ENCODE measurements at regions not wholly inside any gene's neighbourhood (a gene's known extent, or its start where the extent isn't known, plus 50 kb on each side); places are given as distances from the start of the nearest gene placed in this dataset.

DNA sequence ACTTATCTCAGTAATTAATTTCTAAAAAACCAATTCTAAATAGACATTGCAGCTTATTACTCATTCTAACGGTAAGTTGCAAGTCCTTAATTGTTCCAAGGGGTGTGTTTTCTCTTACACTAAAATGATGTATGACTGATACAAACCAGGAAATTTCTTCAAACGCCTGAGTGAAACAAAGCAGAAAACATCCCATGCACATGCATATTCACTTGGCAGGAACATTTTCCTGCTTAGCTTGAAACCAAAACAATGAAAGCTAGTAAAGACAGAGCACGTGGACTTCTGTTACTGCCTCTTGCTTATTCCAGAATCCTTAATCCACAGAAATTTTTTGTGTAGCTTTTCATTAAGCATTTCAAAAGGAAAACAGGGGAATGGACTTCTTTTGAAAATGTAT lies 187.7 kb downstream of the MTERF1 start:
- DNase-seq: peak in 1 of 2 donors; percentile 71
- H3K27ac ChIP-seq: no peak overlapping the region
- H3K9me3 ChIP-seq: no peaks in the 10 kb centered on the region
- no peak overlapping the region for H3K4me3 ChIP-seq
- WGBS, 5 donors: 26 to 49% (median 42%) methylated on average over 3 of the region's 3 CpGs
- no peaks in the 10 kb centered on the region for H3K36me3 ChIP-seq
- intact Hi-C loops (cut with DNase I; ENCODE audit: low total_unique reads): no loop called here
- no peaks in the 10 kb centered on the region for H3K27me3 ChIP-seq
- TF ChIP-seq EP300 (IDR thresholded peaks at IDR 0.05): no peak
- TF ChIP-seq, protein P1, sequence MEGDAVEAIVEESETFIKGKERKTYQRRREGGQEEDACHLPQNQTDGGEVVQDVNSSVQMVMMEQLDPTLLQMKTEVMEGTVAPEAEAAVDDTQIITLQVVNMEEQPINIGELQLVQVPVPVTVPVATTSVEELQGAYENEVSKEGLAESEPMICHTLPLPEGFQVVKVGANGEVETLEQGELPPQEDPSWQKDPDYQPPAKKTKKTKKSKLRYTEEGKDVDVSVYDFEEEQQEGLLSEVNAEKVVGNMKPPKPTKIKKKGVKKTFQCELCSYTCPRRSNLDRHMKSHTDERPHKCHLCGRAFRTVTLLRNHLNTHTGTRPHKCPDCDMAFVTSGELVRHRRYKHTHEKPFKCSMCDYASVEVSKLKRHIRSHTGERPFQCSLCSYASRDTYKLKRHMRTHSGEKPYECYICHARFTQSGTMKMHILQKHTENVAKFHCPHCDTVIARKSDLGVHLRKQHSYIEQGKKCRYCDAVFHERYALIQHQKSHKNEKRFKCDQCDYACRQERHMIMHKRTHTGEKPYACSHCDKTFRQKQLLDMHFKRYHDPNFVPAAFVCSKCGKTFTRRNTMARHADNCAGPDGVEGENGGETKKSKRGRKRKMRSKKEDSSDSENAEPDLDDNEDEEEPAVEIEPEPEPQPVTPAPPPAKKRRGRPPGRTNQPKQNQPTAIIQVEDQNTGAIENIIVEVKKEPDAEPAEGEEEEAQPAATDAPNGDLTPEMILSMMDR (IDR thresholded peaks at IDR 0.05): no peak
- no peaks in the 10 kb centered on the region for H3K4me1 ChIP-seq

GRCh38 chr7:91694351-91694841 lies 186.1 kb downstream of the MTERF1 start:
- Histone ChIP-seq H3K4me3 (no peak overlapping the region), H3K9me3 (peaks cover 0 to 11% (median 5%) of the 10 kb centered on the region in 4 donors), H3K4me1 (no peaks in the 10 kb centered on the region), H3K36me3 (no peaks in the 10 kb centered on the region), H3K27me3 (no peaks in the 10 kb centered on the region), H3K27ac (no peak overlapping the region)
- intact Hi-C loops (cut with DNase I; ENCODE audit: low total_unique reads): no loop called here
- peak in 1 of 2 donors; percentile 13 for DNase-seq
- WGBS, 5 donors: 69 to 83% (median 80%) methylated on average over 3 of the region's 3 CpGs
- TF ChIP-seq, protein P1 (IDR thresholded peaks at IDR 0.05): no peak
- TF ChIP-seq POLR2AphosphoS5 (IDR thresholded peaks at IDR 0.05) (no peak), EP300 (IDR thresholded peaks at IDR 0.05) (no peak), POLR2A (IDR thresholded peaks at IDR 0.05) (no peak)

DNA sequence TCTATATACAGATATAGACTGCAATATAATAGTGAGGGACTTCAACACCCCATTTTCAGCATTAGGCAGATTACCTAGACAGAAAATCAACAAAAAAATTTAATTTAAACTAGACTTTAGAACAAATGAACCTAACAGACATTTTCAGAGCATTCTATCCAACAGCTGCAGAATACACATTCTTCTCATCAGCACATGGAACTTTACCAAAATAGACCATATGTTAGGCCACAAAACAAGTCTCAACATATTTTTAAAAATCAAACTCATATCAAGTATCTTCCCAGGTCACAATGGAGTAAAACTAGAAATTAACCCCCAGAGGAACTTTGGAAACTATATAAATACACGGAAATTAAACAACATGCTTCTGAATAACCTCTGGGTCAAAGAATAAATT lies 169.6 kb downstream of the MTERF1 start:
- Histone ChIP-seq H3K36me3 (no peaks in the 10 kb centered on the region), H3K4me1 (no peaks in the 10 kb centered on the region), H3K9me3 (peaks cover 0 to 37% (median 22%) of the 10 kb centered on the region in 4 donors), H3K4me3 (no peak overlapping the region), H3K27me3 (no peaks in the 10 kb centered on the region), H3K27ac (no peak overlapping the region)
- DNase-seq: peak in 1 of 2 donors; percentile 16
- WGBS, 5 donors: 49 to 65% (median 57%) methylated on average over 1 of the region's 1 CpG
- TF ChIP-seq EP300 (IDR thresholded peaks at IDR 0.05) (no peak), POLR2AphosphoS5 (IDR thresholded peaks at IDR 0.05) (no peak)
- intact Hi-C loops (cut with DNase I; ENCODE audit: low total_unique reads): no loop called here

- Histone ChIP-seq H3K4me1 (no peaks in the 10 kb centered on the region), H3K4me3 (no peak overlapping the region), H3K9me3 (peaks cover 0 to 13% (median 4%) of the 10 kb centered on the region in 4 donors), H3K36me3 (no peaks in the 10 kb centered on the region), H3K27me3 (no peaks in the 10 kb centered on the region), H3K27ac (no peak overlapping the region)
- DNase-seq: no peak
- intact Hi-C loops (cut with DNase I; ENCODE audit: low total_unique reads): no loop called here
- TF ChIP-seq, protein P1 (IDR thresholded peaks at IDR 0.05): no peak
- TF ChIP-seq POLR2AphosphoS5 (IDR thresholded peaks at IDR 0.05): no peak
- TF ChIP-seq EP300 (IDR thresholded peaks at IDR 0.05): no peak
- no peak for TF ChIP-seq POLR2A (IDR thresholded peaks at IDR 0.05)
Measured at GRCh38 chr7:91713669-91714068, 166.8 kb downstream of the MTERF1 start.

GRCh38 chr7:91717681-91718470 lies 162.6 kb downstream of the MTERF1 start:
- no peaks in the 10 kb centered on the region for H3K4me1 ChIP-seq
- no peaks in the 10 kb centered on the region for H3K36me3 ChIP-seq
- intact Hi-C loops (cut with DNase I; ENCODE audit: low total_unique reads): no loop called here
- 82 to 95% (median 83%) methylated on average over 2 of the region's 2 CpGs for WGBS, 5 donors
- H3K27ac ChIP-seq: no peak overlapping the region
- DNase-seq: no peak
- H3K27me3 ChIP-seq: no peaks in the 10 kb centered on the region
- TF ChIP-seq EP300 (IDR thresholded peaks at IDR 0.05) (no peak), POLR2A (IDR thresholded peaks at IDR 0.05) (no peak), POLR2AphosphoS5 (IDR thresholded peaks at IDR 0.05) (no peak)
- TF ChIP-seq, protein P1 (IDR thresholded peaks at IDR 0.05): no peak
- H3K9me3 ChIP-seq: peaks cover 0 to 6% (median 2%) of the 10 kb centered on the region in 4 donors
- no peak overlapping the region for H3K4me3 ChIP-seq

Data from stomach (tissue), 8 donors.